ENCODE measurements at regions not wholly inside any gene's neighbourhood (a gene's known extent, or its start where the extent isn't known, plus 50 kb on each side); places are given as distances from the start of the nearest gene placed in this dataset.

DNA sequence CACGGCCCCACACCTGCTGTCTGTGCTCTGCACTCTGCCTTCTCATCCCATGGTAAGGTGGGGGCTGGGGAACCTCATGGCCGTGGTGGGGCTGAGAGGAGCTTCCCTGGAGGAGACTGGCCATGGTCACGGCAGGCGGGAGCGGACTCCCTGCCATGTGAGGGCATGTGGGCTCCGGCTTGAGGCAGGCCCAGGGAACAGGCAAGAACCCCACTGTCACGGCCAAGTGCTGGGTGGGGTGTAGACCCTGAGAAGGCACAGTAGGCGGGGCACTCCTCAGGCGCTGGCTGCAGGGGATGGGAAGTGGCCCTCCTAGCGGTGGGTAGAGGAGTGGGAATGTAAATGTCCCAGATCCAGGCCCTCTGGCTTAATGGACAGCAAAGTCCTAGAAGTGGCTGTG lies 1262.7 kb downstream of the BRD1 start:
- Histone ChIP-seq H4K8ac (ENCODE audit: low read depth, low read length) (no peak overlapping the region), H4K91ac (ENCODE audit: low read depth, low read length, poor library complexity) (no peak overlapping the region), H3K79me1 (ENCODE audit: low read depth, low read length) (no peaks in the 10 kb centered on the region), H2BK120ac (ENCODE audit: low read depth, low read length) (no peak overlapping the region), H3K18ac (ENCODE audit: low read length) (peak overlapping the region; percentile 21), H3K4me3 (ENCODE audit: low read length in 2 of 2) (no peak overlapping the region), H2BK12ac (ENCODE audit: low read length) (no peak overlapping the region), H3K14ac (ENCODE audit: low read length) (no peak overlapping the region), H3K9ac (ENCODE audit: low read depth, low read length, poor library complexity) (no peak overlapping the region), H3K27ac (replicated peaks; ENCODE audit: low read length) (no peak overlapping the region), H3K4ac (ENCODE audit: low read length) (no peak overlapping the region), H2BK5ac (ENCODE audit: low read length) (no peak overlapping the region), H2AK5ac (ENCODE audit: low read depth, low read length) (no peak overlapping the region), H3K4me2 (ENCODE audit: insufficient read depth, low read length, poor library complexity, severe bottlenecking) (no peak overlapping the region), H3K9me3 (replicated peaks in 1 of 2; ENCODE audit: control insufficient read depth in 2 of 2, insufficient read depth in 1 of 2, low read depth in 1 of 2, low read length in 2 of 2) (peaks cover 0 to 6% of the 10 kb centered on the region in 2 donors), H3K27me3 (ENCODE audit: control insufficient read depth in 3 of 3, insufficient read depth in 3 of 3, low read depth in 1 of 3, low read length in 3 of 3) (no peaks in the 10 kb centered on the region), H2BK15ac (ENCODE audit: low read length) (no peak overlapping the region), H3K36me3 (replicated peaks in 1 of 2; ENCODE audit: control insufficient read depth in 2 of 2, insufficient read depth in 2 of 2, low read length in 2 of 2) (no peaks in the 10 kb centered on the region), H3K4me1 (ENCODE audit: control insufficient read depth in 2 of 2, insufficient read depth in 1 of 2, low read depth in 1 of 2, low read length in 2 of 2) (peaks cover 4 to 9% of the 10 kb centered on the region in 2 donors), H3K23ac (ENCODE audit: low read depth, low read length, poor library complexity) (no peak overlapping the region), H2AFZ (ENCODE audit: low read length) (no peak overlapping the region)
- no peak for DNase-seq (ENCODE audit: low spot score)
- no CpG with 5 or more reads among the region's 10 CpGs for WGBS, 2 donors (ENCODE audit: extremely low coverage in 2 of 2, insufficient read length in 2 of 2, insufficient replicate concordance in 1 of 2)

DNA sequence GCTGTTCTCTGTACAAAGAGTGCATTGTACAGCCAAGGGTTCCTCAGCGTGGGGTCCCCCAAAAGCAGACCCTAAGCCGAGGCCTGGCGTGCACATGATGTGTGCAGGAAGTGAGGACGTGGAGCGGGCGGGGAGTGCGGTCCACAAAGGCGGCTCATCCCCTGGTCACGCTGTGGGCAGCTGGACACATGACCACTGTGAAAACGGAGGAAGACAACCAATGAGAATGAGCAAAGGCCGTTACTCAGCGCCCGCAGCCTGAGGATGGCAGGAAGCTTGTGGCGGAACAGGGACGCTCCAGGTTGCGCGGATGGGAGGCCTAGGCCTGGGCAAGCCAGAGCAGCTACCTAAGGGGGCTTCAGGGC lies 1263.7 kb downstream of the BRD1 start:
- Histone ChIP-seq H3K23ac (ENCODE audit: low read depth, low read length, poor library complexity) (no peak overlapping the region), H3K27me3 (ENCODE audit: control insufficient read depth in 3 of 3, insufficient read depth in 3 of 3, low read depth in 1 of 3, low read length in 3 of 3) (no peaks in the 10 kb centered on the region), H2BK15ac (ENCODE audit: low read length) (no peak overlapping the region), H4K91ac (ENCODE audit: low read depth, low read length, poor library complexity) (no peak overlapping the region), H3K27ac (replicated peaks; ENCODE audit: low read length) (no peak overlapping the region), H3K36me3 (replicated peaks in 1 of 2; ENCODE audit: control insufficient read depth in 2 of 2, insufficient read depth in 2 of 2, low read length in 2 of 2) (no peaks in the 10 kb centered on the region), H3K4me1 (ENCODE audit: control insufficient read depth in 2 of 2, insufficient read depth in 1 of 2, low read depth in 1 of 2, low read length in 2 of 2) (peaks cover 4 to 9% of the 10 kb centered on the region in 2 donors), H2AFZ (ENCODE audit: low read length) (no peak overlapping the region), H2BK120ac (ENCODE audit: low read depth, low read length) (no peak overlapping the region), H3K9ac (ENCODE audit: low read depth, low read length, poor library complexity) (no peak overlapping the region), H3K18ac (ENCODE audit: low read length) (no peak overlapping the region), H3K4ac (ENCODE audit: low read length) (no peak overlapping the region), H3K79me1 (ENCODE audit: low read depth, low read length) (no peaks in the 10 kb centered on the region), H3K4me2 (ENCODE audit: insufficient read depth, low read length, poor library complexity, severe bottlenecking) (no peak overlapping the region), H2AK5ac (ENCODE audit: low read depth, low read length) (peak overlapping the region; percentile 68), H2BK12ac (ENCODE audit: low read length) (no peak overlapping the region), H3K14ac (ENCODE audit: low read length) (no peak overlapping the region), H4K8ac (ENCODE audit: low read depth, low read length) (no peak overlapping the region), H3K4me3 (ENCODE audit: low read length in 2 of 2) (no peak overlapping the region), H3K9me3 (replicated peaks in 1 of 2; ENCODE audit: control insufficient read depth in 2 of 2, insufficient read depth in 1 of 2, low read depth in 1 of 2, low read length in 2 of 2) (peaks cover 0 to 1% of the 10 kb centered on the region in 2 donors), H2BK5ac (ENCODE audit: low read length) (no peak overlapping the region)
- DNase-seq (ENCODE audit: low spot score): no peak
- WGBS, 2 donors (ENCODE audit: extremely low coverage in 2 of 2, insufficient read length in 2 of 2, insufficient replicate concordance in 1 of 2): no CpG with 5 or more reads among the region's 17 CpGs

- Histone ChIP-seq H4K91ac (ENCODE audit: low read depth, low read length, poor library complexity) (no peak overlapping the region), H2AFZ (ENCODE audit: low read length) (no peak overlapping the region), H3K4me1 (ENCODE audit: control insufficient read depth in 2 of 2, insufficient read depth in 1 of 2, low read depth in 1 of 2, low read length in 2 of 2) (peaks cover 4 to 9% of the 10 kb centered on the region in 2 donors), H3K23ac (ENCODE audit: low read depth, low read length, poor library complexity) (no peak overlapping the region), H4K8ac (ENCODE audit: low read depth, low read length) (no peak overlapping the region), H3K4me2 (ENCODE audit: insufficient read depth, low read length, poor library complexity, severe bottlenecking) (no peak overlapping the region), H2BK120ac (ENCODE audit: low read depth, low read length) (no peak overlapping the region), H3K36me3 (replicated peaks in 1 of 2; ENCODE audit: control insufficient read depth in 2 of 2, insufficient read depth in 2 of 2, low read length in 2 of 2) (no peaks in the 10 kb centered on the region), H3K79me1 (ENCODE audit: low read depth, low read length) (no peaks in the 10 kb centered on the region), H3K27me3 (ENCODE audit: control insufficient read depth in 3 of 3, insufficient read depth in 3 of 3, low read depth in 1 of 3, low read length in 3 of 3) (no peaks in the 10 kb centered on the region), H3K4me3 (ENCODE audit: low read length in 2 of 2) (no peak overlapping the region), H2BK5ac (ENCODE audit: low read length) (no peak overlapping the region), H3K14ac (ENCODE audit: low read length) (no peak overlapping the region), H3K9me3 (replicated peaks in 1 of 2; ENCODE audit: control insufficient read depth in 2 of 2, insufficient read depth in 1 of 2, low read depth in 1 of 2, low read length in 2 of 2) (peaks cover 0 to 1% of the 10 kb centered on the region in 2 donors), H3K18ac (ENCODE audit: low read length) (peak overlapping the region; percentile 24), H2BK15ac (ENCODE audit: low read length) (no peak overlapping the region), H3K9ac (ENCODE audit: low read depth, low read length, poor library complexity) (no peak overlapping the region), H3K27ac (replicated peaks; ENCODE audit: low read length) (no peak overlapping the region), H3K4ac (ENCODE audit: low read length) (no peak overlapping the region), H2BK12ac (ENCODE audit: low read length) (no peak overlapping the region), H2AK5ac (ENCODE audit: low read depth, low read length) (peak overlapping the region; percentile 68)
- DNase-seq (ENCODE audit: low spot score): no peak
- WGBS, 2 donors (ENCODE audit: extremely low coverage in 2 of 2, insufficient read length in 2 of 2, insufficient replicate concordance in 1 of 2): no CpG with 5 or more reads among the region's 30 CpGs
Measured at GRCh38 chr22:48563118-48563965, 1264.3 kb downstream of the BRD1 start.

DNA sequence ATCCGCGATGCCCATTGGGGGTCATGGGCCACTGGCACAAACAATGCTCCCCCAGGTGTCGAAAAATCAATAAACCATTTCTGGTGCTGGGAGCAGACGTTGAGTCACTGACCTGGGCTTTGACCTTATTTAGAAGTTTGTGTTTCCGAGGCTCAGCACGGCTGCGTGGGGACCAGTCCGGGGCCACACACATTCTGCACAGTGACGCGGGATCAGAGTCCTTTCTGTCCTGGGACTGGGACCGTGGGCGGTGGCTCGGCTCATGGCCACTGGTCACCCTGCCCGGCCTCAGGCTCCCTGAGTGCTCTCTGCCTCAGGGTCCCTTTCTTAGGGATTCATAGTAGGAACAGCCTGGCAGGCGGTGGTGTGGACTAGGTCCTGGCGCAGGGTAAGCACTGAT lies 1266.0 kb downstream of the BRD1 start:
- WGBS, 2 donors (ENCODE audit: extremely low coverage in 2 of 2, insufficient read length in 2 of 2, insufficient replicate concordance in 1 of 2): no CpG with 5 or more reads among the region's 16 CpGs
- Histone ChIP-seq H3K23ac (ENCODE audit: low read depth, low read length, poor library complexity) (no peak overlapping the region), H2BK5ac (ENCODE audit: low read length) (peak overlapping the region; percentile 6), H4K8ac (ENCODE audit: low read depth, low read length) (no peak overlapping the region), H2BK120ac (ENCODE audit: low read depth, low read length) (no peak overlapping the region), H3K36me3 (replicated peaks in 1 of 2; ENCODE audit: control insufficient read depth in 2 of 2, insufficient read depth in 2 of 2, low read length in 2 of 2) (no peaks in the 10 kb centered on the region), H3K4ac (ENCODE audit: low read length) (no peak overlapping the region), H2BK15ac (ENCODE audit: low read length) (peak overlapping the region; percentile 9), H3K27me3 (ENCODE audit: control insufficient read depth in 3 of 3, insufficient read depth in 3 of 3, low read depth in 1 of 3, low read length in 3 of 3) (no peaks in the 10 kb centered on the region), H4K91ac (ENCODE audit: low read depth, low read length, poor library complexity) (no peak overlapping the region), H2BK12ac (ENCODE audit: low read length) (no peak overlapping the region), H3K4me3 (ENCODE audit: low read length in 2 of 2) (no peak overlapping the region), H3K18ac (ENCODE audit: low read length) (no peak overlapping the region), H3K9ac (ENCODE audit: low read depth, low read length, poor library complexity) (no peak overlapping the region), H2AFZ (ENCODE audit: low read length) (no peak overlapping the region), H3K4me2 (ENCODE audit: insufficient read depth, low read length, poor library complexity, severe bottlenecking) (no peak overlapping the region), H3K14ac (ENCODE audit: low read length) (peak overlapping the region; percentile 56), H3K27ac (replicated peaks; ENCODE audit: low read length) (no peak overlapping the region), H3K9me3 (replicated peaks in 1 of 2; ENCODE audit: control insufficient read depth in 2 of 2, insufficient read depth in 1 of 2, low read depth in 1 of 2, low read length in 2 of 2) (no peaks in the 10 kb centered on the region), H2AK5ac (ENCODE audit: low read depth, low read length) (peak overlapping the region; percentile 84), H3K79me1 (ENCODE audit: low read depth, low read length) (no peaks in the 10 kb centered on the region), H3K4me1 (ENCODE audit: control insufficient read depth in 2 of 2, insufficient read depth in 1 of 2, low read depth in 1 of 2, low read length in 2 of 2) (peaks cover 4 to 8% of the 10 kb centered on the region in 2 donors)
- no peak for DNase-seq (ENCODE audit: low spot score)
